NCI-H2196 treated with DMSO at 0.1 percent for 48 hours (cell line): ENCODE measurements at regions not wholly inside any gene's neighbourhood (a gene's known extent, or its start where the extent isn't known, plus 50 kb on each side); places are given as distances from the start of the nearest gene placed in this dataset.

Source experiments
- DNase-seq: peaks from one replicate; lab custom pipeline; 2025; ENCODE audit not compliant: unreplicated experiment; lab: John Stamatoyannopoulos, UW

DNA sequence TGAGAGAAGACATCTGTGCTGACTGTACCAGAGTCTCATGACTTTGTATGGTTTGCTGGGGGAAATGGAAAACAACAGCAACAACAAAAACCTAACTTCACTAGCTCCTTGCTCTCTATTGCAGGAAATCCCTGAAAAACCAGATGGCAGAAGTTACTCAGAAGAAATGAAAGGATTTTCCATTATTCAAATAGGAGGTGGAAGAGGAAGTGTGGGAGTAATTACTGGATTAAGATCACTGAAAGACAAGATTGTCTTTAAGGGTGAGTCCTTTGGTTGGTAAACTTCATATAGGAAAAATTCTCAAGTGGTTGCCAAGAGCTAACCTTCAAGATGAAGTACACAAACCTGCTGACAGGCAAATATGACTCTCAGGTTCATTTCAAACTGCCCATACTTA, 391.9 kb upstream of the ATP2B1 start:
- no peak for DNase-seq

DNA sequence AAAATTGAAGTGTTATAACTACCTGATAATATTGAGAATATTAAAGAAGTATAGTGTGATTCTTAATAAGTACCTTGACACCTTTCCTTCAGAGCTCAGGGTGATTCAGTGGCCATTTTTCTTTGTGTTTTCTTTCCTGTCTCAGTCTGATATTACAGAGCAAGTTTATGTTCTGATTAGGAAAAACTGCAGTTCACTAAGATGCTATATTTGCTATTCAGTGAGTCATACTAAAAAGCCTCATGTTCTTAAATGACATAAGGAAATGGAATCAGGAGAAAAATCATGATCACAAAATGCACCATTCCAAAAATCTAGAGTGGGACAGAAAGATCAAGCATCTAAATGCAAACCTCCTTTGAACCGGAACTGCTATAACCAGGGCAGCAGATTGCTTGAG, 390.6 kb upstream of the ATP2B1 start:
- no peak for DNase-seq

DNA sequence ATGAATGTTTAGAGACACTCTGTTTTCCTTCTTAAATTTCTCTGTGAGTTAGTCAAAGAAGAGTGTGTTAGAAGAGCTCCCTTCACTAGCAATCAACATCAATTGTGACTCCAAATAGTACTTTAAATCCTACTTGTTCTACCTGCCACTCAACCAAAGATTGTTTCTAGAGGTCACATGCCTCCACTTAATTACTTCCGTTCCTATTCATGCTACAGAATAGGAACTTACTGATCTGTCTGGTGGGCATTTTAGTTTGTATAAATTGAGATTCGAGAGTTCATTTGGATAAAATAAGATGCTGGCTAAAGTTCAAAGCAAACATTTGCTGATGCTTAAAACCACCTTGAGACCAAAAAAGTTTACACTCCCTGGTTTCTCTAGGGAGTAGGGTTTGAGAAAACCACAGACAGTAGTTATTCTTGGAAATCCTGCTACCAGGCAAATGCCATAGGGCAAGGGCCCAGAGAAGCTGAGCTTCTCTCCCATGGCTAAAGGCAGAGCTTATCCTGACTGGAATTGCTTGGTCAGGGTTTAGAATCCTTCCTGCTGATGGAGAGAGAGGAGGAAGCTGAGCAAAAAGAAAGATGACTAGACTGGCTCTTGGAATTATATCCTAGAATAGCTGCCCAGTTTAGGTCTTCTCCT, 389.6 kb upstream of the ATP2B1 start:
- no peak for DNase-seq

DNA sequence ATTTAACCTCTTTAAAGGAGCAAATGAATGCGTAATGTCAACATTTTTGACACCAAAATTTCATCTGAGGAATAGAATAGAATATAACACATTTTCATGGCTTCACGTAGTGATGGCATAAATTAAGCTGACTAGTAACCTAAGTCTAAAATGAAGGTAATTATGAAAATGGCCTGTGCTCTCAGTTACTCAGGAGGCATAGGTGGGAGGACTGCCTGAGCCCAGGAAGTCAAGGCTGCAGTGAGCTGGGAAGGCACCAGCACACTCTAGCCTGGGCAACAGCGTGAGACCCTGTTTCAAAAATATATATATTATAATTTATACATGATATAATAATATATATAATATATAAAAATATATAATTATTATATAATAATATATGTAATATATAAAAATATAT, 383.2 kb upstream of the ATP2B1 start:
- no peak for DNase-seq

DNA sequence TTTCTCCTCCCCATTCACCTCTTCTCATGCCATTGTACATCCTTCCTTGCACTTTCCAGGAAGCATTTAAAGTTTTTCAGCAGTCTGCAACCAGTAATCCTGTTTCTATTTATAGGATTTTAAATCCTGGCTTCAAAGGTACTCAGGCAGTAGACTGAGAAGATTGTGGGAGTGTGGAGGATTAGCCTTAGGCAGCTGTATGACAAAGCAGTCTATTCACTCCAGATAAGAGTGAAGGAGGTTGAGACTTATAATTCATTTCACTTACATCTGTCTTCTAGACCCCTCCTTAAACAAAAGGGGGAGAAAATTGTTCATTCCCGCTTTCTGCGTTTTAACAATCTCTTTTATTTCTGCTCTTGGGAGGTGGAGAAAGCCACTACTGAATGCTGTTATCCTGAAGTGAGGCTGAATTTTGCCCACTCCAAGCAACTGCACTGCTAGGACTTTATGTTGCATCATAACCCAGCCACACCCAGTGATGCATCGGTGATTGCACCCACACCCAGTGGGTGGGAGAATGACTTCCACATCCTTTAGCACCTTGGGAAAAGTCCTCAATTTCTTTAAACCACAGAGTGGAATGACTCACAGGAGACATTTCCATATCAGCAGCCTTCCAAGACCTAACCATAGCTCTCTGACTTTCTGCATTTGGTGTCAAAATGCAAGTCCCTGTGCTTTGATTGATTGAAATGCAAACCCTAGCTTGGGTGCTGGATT, 382.5 kb upstream of the ATP2B1 start:
- DNase-seq, result no peak

DNA sequence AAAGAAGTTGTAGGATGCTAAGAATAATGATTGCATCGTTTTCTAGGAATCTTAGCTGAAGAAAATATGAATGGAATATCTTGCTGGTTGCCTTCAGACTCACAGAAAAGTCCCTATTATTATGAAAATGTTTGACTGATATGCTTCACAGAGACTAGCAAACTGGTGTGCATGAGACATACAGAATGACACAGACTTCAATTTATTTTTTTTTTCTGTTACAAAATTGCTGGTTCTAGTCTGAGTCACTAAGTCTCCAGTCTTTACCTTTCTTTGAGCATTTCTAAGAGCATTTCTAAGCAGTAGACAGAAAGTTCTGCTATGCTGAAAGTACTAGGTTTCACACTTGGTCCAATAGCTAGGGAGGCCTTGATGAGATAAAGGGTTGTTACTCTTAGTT, 377.6 kb upstream of the ATP2B1 start:
- DNase-seq, result no peak

DNA sequence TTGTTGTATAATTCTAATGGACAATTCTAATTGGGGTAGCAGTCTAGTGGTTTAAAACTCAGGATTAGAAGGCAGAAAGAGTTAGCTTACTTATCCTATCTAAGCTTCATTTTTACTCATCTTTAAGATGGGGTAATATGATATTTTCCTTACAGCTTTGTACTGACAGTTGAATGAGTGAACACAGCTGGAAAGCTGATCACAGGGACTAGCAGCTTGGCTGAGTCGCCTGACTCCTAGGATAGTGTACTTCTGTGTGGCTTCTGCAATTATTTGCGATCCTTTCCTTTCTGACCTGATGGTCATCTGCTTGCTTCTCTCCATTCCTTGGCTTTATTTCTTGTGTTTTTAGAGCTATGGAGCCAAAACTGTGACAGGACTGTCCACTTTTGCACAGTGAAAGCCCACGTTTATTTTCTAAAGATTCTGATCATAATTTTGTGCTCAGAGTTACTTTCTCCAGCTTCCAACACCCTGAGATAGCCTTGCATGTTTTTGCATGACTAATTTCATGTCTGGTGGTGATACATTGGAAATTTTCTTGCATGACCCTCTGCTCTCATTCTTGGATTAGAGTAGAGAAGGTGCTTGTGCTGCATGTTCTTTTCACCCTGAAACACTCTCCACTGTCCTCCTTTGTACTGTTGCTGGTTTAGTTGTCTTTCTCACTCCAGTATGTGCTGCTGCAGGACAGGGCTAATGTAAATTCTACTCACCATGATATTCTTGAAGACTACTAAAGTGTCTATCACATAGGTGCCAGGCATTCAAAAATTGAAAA, 377.0 kb upstream of the ATP2B1 start:
- no peak for DNase-seq

DNA sequence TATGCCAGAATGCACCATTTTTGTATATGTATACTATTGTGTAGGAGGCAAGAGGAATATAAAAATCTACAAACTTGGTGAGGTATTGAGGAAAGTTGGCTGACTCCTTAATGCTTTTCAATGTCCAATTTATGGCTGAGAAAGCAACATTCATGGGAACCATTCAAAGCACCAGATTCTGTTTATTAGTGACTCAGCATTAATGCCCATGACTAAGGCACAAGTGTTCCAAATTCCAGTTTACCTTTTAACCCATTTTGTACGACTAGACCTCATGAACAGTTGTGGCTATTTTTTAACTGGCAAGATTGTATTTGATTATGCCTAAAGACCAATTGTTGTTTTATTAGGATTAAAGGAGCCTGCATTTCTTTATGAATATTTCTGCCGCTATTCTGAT, 375.4 kb upstream of the ATP2B1 start:
- no peak for DNase-seq

DNA sequence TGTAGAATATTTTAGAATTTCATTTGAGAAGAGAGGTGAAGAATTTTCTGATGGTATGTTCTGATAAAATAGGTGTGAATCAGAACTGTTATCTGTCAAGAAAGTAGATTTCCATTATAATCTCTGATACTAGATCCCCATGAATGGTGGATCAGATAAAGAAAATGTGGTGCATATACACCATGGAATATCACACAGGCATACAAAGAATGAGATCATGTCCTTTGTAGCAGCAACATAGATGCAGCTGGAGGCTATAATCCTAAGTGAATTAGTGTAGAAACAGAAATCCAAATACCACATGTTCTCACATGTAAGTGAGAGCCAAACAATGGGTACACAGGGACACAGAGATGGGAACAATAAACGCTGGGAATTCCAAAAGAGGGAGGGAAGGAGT, 372.0 kb upstream of the ATP2B1 start:
- DNase-seq, result no peak

DNA sequence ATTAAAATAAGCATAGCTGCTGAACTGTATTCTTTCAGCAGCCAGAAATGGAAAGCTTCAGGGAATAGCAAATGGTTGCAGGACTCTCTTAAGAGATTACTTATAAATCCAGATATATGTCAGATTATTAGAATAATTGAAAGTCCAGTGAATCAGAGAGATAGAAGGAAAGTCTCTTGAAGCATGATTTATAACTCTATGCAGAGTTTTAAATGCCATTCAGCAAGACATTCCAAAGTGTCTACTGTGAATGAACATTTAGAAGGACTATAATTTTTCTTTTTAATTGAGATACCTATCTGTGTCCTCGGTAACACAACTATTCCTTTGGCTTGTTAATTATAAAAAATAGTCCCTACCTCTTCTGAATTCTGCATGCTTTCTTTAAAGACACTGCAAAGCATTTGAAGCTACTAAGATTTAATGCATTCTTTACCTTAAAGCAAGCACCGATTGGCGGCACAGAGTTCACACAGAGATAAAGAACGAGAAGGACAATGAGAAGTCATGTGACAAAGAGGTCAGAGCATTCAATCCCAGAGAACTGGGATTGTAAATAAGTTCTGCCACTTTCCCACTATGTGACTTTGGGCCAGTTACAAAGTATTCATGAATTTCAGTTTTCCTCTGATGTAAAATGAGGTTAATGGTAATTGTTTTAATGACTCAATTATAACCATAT, 371.0 kb upstream of the ATP2B1 start:
- DNase-seq, result no peak

DNA sequence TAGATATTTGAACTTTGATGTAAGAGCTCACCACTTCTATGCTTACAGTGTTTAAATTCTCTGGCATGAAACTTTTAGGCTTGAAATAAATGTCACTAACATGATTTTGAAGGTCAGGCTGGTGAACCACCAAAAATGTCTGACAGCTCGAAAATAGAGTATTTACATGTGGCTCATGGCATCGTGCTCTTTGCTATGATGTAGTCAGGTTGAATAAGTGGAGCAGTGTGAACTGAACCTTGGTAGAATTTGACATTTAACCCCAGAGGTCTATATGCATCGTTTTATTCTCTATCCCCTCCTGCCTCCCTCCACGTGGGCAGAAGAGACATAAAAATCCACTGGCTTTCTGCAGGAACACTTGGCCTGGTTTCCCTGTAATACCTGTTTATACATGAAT, 369.7 kb upstream of the ATP2B1 start:
- DNase-seq, result no peak

DNA sequence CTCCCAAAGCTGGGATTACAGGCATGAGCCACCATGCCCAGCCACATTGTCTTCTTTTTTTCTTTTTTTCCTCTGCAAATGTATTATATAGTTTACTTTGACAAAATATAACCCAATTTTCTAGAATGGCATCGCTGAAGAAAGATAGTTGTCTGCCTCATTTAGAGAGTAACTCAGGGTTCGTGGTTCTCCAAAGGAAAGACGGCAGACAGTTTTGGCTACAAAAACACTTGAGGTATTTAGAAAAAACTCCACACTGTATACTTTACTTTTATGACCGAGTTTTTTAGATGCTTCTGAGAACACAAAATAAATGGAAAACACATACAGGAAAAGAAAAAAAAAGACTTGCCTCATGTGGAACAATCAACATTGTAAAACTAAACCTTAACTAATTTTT, 369.1 kb upstream of the ATP2B1 start:
- DNase-seq, result no peak

DNA sequence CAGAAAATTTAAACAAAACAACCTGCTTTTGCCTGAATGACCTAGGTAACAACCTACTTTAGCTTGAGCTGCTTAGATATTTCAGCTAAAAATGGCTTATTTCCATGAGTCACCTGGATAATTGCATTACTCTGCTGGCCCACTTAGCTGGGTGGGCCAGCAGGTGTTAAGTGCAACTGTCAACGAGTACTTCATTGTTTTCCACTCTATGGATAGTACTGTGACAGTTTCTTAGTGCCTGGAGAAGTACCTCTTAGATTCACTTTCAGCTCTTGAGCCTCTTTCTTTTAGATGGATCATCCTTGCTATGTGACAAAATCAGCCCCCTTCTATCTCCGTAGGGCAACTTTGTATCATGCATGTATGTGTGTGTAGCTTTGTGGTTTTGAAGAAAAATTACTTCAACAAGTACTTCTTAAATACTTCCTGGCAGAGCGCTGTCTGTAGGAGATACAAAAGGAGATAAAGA, 368.2 kb upstream of the ATP2B1 start:
- DNase-seq, result no peak

DNA sequence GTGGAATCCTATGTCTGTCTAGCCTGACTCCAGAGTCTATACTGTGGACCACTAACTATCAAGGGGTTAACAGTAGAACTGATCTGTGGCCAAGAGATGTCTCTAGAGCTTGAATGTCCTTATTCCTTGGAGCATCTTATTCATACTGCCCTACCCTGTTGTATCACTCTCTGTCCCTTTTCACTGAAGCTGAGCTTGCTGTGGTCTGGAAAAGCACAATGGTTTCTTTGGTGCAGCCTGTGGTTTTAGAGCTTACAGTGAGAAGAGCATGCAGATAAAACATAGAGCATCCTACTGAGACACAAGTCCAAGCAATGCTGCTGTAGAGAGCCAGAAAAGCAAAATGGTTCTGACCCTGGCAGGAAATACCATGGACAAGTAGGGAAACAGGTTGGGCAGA, 367.0 kb upstream of the ATP2B1 start:
- no peak for DNase-seq

DNA sequence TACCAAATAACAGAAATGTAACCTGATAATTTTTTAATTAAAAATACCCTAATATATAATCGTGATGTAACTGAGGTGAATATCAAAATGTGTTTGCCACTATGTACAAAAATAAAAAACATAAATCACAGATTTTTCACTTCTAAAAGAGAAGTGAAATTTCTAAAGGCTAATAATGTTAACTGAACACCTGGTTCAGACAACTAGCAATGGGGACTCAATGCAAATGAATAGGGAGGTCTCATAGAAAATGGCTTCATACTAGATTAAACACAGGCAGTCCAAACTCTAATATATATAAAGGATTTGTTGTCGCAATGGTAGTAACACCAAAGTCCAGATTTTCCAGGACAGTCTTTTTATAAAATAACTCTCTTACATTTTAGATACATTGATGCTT, 365.4 kb upstream of the ATP2B1 start:
- no peak for DNase-seq

DNA sequence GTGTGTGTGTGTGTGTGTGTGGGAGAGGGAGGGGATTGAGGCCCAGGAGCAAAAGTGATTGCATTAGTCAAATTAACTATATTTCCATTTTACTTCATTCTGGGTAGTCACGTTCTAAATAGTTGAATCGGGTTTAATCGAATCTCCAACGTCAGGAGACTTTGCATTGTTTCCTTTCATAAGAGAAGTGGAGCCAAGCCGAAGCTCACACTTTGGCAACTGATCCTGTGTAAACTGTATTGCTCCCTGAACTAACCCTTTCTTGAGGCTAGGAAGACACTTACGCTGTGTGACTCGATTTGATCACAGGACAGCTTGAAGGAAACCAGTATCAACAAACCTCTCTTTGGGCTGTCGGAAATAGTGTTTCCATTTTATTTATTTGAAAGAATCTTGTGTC, 363.4 kb upstream of the ATP2B1 start:
- no peak for DNase-seq

DNA sequence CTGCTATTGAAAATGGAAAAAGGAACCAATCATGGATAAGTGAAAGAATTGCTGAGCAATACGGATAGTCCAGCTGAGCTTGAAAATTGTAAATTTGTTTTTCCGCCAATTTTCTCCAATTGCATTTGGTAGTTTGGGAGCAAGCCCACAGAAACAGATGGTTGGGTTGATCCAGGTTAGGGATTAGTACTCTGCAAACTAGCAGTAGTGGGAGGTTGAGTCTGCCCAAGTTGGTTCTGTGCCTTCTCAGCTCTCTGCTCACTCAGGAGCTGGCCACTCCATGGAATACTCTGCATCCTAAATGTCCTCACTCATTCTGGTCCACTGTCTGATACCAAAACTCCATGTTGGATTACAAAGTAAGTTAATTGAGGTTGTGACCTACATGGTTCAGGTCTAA, 361.1 kb upstream of the ATP2B1 start:
- DNase-seq, result no peak

DNA sequence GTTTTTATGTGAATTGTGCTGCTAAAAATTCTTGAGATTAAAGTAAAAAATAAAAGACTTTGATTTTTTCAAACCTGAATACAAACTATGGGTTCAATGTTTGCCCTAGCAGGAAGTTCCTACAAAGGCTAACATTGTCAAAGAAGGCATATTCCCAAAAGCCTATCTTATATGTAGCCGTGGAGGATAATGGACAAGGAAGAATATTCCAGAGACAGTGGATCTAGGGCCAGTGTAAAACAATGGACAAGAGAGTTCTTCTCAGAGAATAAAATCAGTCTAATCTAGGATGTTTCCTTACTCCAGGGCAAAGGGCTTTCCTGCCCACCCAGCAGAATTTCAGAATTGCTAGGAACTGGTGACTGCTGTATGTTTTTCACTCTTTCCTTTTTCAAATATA, 359.2 kb upstream of the ATP2B1 start:
- no peak for DNase-seq

DNA sequence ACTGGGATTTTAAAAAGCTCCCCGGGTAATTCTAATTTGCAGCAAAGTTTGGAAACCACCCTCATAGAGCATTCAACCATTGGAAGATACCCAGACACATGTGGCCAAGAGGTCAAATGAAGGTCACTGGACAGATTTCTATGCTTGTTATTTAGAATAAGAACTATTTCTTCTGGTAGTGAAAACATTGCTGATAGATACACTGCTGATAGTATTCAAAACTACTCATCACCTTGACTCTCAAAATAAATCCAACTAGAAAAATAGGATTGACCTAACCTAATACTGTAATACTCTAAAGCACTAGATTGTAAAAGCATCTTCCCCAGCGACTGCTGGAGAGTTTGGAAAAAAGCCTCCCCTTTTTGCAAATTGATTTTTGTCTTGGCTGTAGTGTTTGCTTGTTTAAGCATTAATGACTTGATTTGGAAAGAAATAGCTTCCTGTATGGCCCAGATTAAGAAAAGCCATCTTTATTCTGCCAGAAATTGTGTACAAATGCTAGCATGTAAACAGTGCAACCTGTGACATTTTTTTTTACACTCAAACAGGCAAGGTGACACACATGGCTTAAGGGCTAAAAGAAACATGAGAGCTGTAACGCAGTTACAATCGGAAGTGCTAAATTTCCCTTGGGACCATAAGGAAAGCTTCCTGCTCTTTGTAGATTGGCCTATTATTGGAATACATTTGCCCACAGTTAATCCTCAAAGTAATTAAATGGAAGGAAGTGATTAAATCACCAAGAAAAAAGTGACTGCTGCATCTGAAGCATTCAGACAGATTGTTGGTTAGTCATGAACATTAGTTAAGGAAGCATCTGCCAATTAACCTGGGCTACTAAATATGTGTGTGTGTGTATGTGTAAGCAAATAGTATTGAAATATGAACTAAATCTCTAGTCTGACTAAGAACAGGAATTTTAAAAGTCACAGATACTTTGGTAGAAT, 356.5 kb upstream of the ATP2B1 start:
- DNase-seq, result no peak

DNA sequence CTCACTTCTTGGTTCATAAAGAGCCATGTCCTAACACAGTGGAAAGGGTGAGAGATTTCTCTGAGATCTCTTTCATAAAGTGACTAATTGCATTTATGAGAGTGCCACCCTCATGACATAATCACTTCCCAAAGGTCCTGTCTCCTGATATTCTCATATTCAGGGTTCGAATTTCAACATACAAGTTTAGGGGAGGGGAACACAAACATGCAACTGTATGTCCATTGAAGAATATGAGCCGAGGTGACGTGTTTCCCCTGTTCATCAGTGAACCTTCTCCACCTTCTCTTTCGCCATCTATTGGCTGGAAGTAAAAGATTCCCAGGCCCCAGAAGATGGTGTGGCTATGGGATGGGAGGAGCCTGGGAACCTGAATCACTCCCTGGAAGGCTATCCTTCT, 354.2 kb upstream of the ATP2B1 start:
- DNase-seq, result no peak

DNA sequence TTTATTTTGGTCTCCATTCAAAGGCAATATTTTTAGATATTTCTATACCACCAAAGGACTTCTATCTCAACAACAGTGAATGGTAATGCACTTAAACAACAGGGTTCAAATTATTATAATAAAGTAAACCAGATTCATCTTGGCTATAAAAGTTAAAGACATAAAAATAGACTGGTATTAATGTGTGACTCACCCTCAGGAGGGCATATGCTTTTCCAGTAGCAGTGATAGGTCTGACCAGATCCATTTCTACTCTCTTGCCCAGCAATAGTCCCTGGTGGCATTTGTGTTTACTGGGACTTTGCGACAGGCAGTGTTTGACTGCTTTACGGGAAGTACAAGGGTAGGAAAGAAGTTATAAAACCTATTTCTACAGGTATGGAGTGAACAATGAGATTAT, 353.2 kb upstream of the ATP2B1 start:
- no peak for DNase-seq
